Peyer's patch (tissue), 4 donors: ENCODE measurements at regions not wholly inside any gene's neighbourhood (a gene's known extent, or its start where the extent isn't known, plus 50 kb on each side); places are given as distances from the start of the nearest gene placed in this dataset.

Experiments
- DNase-seq, 3 donors: peaks; one replicate each; pipeline ENCODE4 v3.0.0-alpha.2; 2017 to 2019
- H3K27ac ChIP-seq, 4 donors: fragments of 200-600 bp; sonication (generic); one replicate each; pipeline ENCODE4 v1.5.1; 2016 to 2019
- H3K27me3 ChIP-seq, 2 donors: fragments of 200-600 bp; sonication (generic); one replicate each; pipeline ENCODE4 v1.5.1; 2019
- H3K36me3 ChIP-seq, 3 donors: fragments of 200-600 bp; sonication (generic); one replicate each; pipeline ENCODE4 v1.5.1; 2016 to 2019
- H3K4me1 ChIP-seq, 4 donors: fragments of 200-600 bp; sonication (generic); one replicate each; pipeline ENCODE4 v1.5.1; 2016 to 2019
- H3K4me3 ChIP-seq, 4 donors: fragments of 200-600 bp; sonication (generic); 1 replicate in 3 of 4; 2 replicates in 1 of 4; pipeline ENCODE4 v1.5.1; 2016 to 2019; ENCODE audit warnings: mild to moderate bottlenecking in 1 of 4
- H3K9me3 ChIP-seq, 4 donors: fragments of 200-600 bp; sonication (generic); one replicate each; pipeline ENCODE4 v1.5.1; 2016 to 2019; ENCODE audit warnings: mild to moderate bottlenecking in 1 of 4
- POLR2A ChIP-seq, 2 donors: fragments of 450-650 bp; IDR thresholded peaks; one replicate each; pipeline ENCODE4 v1.5.1; 2017; ENCODE audit warnings: antibody characterized with exemption in 2 of 2, mild to moderate bottlenecking in 2 of 2, moderate library complexity in 2 of 2
- TF ChIP-seq, protein P1 (sequence below), 6 experiments: fragments of 450-650 bp in 4 of 6; fragments of 200-600 bp in 2 of 6; sonication (generic) in 1 of 6; IDR thresholded peaks; one replicate each; pipeline ENCODE4 v1.5.1; 2017 to 2019; ENCODE audit warnings: antibody characterized with exemption in 6 of 6, mild to moderate bottlenecking in 3 of 6, moderate library complexity in 1 of 6

DNA sequence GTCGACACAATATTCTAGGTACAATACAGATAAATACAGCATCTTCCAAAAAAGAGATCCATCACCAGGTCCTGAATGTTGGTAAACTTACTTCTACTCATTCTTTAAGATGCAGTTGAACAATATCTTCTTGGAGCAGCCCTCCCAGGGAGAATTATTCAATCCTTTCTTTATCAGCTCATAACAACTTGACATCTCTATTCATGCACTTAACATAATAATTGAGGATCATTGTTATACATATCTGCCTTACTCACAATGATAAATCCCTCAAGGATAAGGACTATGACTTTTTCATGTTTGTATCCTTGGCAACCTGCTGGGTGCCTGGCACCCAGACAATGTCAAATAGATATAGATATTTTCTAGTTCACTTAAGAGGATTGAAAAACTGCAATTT is 219.5 kb downstream of the POU4F1 start:
- TF ChIP-seq, protein P1, sequence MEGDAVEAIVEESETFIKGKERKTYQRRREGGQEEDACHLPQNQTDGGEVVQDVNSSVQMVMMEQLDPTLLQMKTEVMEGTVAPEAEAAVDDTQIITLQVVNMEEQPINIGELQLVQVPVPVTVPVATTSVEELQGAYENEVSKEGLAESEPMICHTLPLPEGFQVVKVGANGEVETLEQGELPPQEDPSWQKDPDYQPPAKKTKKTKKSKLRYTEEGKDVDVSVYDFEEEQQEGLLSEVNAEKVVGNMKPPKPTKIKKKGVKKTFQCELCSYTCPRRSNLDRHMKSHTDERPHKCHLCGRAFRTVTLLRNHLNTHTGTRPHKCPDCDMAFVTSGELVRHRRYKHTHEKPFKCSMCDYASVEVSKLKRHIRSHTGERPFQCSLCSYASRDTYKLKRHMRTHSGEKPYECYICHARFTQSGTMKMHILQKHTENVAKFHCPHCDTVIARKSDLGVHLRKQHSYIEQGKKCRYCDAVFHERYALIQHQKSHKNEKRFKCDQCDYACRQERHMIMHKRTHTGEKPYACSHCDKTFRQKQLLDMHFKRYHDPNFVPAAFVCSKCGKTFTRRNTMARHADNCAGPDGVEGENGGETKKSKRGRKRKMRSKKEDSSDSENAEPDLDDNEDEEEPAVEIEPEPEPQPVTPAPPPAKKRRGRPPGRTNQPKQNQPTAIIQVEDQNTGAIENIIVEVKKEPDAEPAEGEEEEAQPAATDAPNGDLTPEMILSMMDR (IDR thresholded peaks at IDR 0.05), result no peak
- no peak for TF ChIP-seq POLR2A (IDR thresholded peaks at IDR 0.05)

DNA sequence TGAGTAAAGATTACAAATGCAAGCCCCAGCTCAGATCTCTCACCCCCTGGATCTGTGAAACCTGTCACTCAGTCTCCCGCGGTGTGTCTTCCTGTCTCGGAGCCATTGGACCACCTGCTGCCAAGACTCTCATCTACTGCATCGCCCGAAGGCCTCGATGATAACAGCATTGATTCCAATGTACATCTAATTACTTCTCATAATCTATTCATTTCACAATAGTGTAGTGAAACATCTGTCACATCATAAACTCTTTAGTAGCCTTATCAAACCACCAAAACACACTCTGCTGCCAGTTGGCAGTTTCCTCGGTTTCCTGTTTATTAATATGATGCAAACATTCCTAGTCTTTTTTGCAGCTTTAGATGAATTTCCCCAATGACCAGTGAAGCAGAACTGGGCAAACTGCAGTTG is 220.3 kb downstream of the POU4F1 start:
- TF ChIP-seq, protein P1 (IDR thresholded peaks at IDR 0.05), result no peak
- no peak for TF ChIP-seq POLR2A (IDR thresholded peaks at IDR 0.05)
- Histone ChIP-seq H3K27ac (no peak overlapping the region), H3K36me3 (no peaks in the 10 kb centered on the region), H3K27me3 (no peaks in the 10 kb centered on the region), H3K4me1 (no peaks in the 10 kb centered on the region), H3K9me3 (no peaks in the 10 kb centered on the region), H3K4me3 (no peak overlapping the region)
- no peak for DNase-seq

More for the DNA sequence above, 219.5 kb downstream of the POU4F1 start:
- Histone ChIP-seq H3K36me3 (no peaks in the 10 kb centered on the region), H3K4me1 (no peaks in the 10 kb centered on the region), H3K9me3 (no peaks in the 10 kb centered on the region), H3K27ac (no peak overlapping the region), H3K4me3 (no peak overlapping the region), H3K27me3 (no peaks in the 10 kb centered on the region)
- no peak for DNase-seq

DNA sequence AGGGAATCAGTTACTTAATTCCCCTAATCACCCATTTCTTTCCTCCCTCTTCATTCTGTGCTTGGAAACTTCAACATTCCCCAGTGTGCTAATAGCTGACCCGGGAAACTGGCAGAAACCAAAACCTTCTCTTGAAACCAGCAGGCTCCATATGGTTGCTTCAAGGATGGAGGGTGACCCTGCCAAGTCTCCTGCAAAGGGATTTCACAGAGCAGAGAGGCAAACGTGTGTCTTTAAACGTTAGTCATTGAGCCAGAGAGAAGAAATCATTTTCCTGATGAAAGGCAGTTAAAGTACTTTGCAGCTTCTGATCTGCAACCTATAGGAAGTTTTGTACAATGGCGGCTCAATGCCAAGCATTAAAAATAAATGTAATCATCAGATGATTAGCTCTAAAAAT is 220.9 kb downstream of the POU4F1 start:
- Histone ChIP-seq H3K4me3 (no peak overlapping the region), H3K27me3 (no peaks in the 10 kb centered on the region), H3K9me3 (no peaks in the 10 kb centered on the region), H3K36me3 (no peaks in the 10 kb centered on the region), H3K4me1 (no peaks in the 10 kb centered on the region), H3K27ac (no peak overlapping the region)
- TF ChIP-seq POLR2A (IDR thresholded peaks at IDR 0.05), result no peak
- TF ChIP-seq, protein P1 (IDR thresholded peaks at IDR 0.05), result no peak
- DNase-seq, result no peak

DNA sequence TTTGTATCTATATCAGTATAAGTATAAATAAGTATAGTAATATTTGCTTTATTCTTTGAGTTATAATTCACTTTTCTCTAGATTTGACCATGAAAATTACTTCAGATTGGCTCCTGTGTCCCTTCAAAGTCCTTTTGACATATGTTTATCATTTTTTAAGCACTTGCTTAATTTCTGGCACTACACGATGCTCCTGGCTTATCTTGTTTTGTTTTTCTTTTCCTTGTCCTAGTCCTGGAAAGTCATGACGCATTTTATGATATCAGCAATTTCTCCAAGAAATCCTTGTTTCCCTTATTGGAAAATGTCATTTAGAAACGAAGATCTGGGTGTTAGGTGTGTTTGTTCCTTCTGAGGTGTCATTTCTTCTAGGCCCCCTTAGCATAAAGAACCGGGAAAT is 226.5 kb downstream of the POU4F1 start:
- no peaks in the 10 kb centered on the region for H3K36me3 ChIP-seq
- no peaks in the 10 kb centered on the region for H3K4me1 ChIP-seq
- no peaks in the 10 kb centered on the region for H3K27me3 ChIP-seq
- no peak overlapping the region for H3K27ac ChIP-seq
- H3K4me3 ChIP-seq, result no peak overlapping the region
- no peaks in the 10 kb centered on the region for H3K9me3 ChIP-seq
- no peak for TF ChIP-seq POLR2A (IDR thresholded peaks at IDR 0.05)
- TF ChIP-seq, protein P1 (IDR thresholded peaks at IDR 0.05), result no peak
- DNase-seq, result no peak

DNA sequence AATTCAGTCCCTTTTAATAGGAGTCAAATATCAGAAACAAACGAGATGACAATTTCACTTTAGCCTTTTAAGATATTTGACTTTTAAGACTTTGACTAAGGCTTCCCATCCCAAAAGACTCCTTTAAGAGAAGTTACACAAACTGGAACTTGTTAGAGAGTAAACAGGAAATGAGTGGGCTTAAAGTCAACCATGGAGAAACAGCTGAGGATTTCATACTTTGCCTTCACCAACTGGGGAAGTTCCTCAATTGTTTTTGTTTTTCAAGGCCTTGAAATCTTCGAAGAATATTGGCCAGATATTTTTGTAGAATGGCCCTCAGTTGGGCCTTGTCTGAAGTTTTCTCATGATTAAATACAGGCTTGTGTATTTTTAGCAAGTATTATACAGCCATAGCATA is 227.3 kb downstream of the POU4F1 start:
- no peak overlapping the region for H3K4me3 ChIP-seq
- no peaks in the 10 kb centered on the region for H3K27me3 ChIP-seq
- no peaks in the 10 kb centered on the region for H3K9me3 ChIP-seq
- TF ChIP-seq POLR2A (IDR thresholded peaks at IDR 0.05), result no peak
- H3K27ac ChIP-seq, result no peak overlapping the region
- H3K36me3 ChIP-seq, result no peaks in the 10 kb centered on the region
- no peaks in the 10 kb centered on the region for H3K4me1 ChIP-seq
- no peak for DNase-seq

DNA sequence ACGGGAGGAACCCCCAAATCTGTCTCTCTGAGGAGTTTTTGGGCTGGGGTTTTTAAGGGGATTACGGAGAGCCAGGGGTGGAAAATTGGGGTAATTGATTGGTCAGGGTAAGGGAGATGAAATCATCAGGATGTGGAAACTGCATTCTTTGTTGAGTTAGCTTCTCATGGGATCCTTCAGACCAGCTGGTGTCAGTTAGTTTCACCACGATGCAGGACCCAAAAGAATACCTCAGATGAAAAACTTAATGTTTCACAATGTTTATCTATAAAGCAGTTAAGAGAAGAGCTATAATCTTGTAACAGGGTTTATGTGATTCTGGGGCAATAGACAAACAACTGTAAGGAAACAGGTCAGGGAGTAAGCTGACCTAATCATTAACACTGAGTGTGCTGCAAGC is 230.8 kb downstream of the POU4F1 start:
- Histone ChIP-seq H3K9me3 (no peaks in the 10 kb centered on the region), H3K27me3 (no peaks in the 10 kb centered on the region), H3K27ac (no peak overlapping the region), H3K4me3 (no peak overlapping the region), H3K36me3 (no peaks in the 10 kb centered on the region), H3K4me1 (no peaks in the 10 kb centered on the region)
- DNase-seq, result no peak
- TF ChIP-seq POLR2A (IDR thresholded peaks at IDR 0.05), result no peak
- TF ChIP-seq, protein P1 (IDR thresholded peaks at IDR 0.05), result no peak
